ENCODE measurements at regions not wholly inside any gene's neighbourhood (a gene's known extent, or its start where the extent isn't known, plus 50 kb on each side); places are given as distances from the start of the nearest gene placed in this dataset.
"Not testable (repeated sequence)": the region's sequence is repeated elsewhere in the genome, so short reads cannot be mapped to it uniquely, and the experiment has no call there.

DNA sequence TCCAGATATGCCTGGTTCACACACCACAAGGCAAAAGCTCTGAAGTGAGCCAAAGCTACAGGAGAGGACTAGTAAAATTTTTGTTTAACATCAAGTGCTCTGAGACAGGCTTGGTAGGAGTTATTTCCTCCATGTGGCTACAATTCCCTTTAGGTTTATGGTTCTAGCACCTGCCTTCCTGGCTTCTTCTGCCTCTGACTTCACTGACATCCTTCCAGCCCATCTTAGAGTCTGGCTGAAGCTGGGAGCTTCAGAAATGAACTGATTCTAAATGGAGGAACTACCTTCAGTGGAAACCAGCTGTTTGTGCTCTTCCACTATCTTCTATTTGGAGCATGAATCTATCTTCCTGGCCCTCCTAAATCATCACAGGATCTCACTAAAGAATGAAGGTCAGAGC is 215.3 kb upstream of the FBXL7 start:
- Histone ChIP-seq H3K4me3 (no peak overlapping the region), H3K4me1 (peaks cover 0 to 5% of the 10 kb centered on the region in 2 donors), H3K27me3 (no peaks in the 10 kb centered on the region), H3K9me3 (no peaks in the 10 kb centered on the region), H3K27ac (no peak overlapping the region), H3K36me3 (no peaks in the 10 kb centered on the region)
- TF ChIP-seq, protein P1, sequence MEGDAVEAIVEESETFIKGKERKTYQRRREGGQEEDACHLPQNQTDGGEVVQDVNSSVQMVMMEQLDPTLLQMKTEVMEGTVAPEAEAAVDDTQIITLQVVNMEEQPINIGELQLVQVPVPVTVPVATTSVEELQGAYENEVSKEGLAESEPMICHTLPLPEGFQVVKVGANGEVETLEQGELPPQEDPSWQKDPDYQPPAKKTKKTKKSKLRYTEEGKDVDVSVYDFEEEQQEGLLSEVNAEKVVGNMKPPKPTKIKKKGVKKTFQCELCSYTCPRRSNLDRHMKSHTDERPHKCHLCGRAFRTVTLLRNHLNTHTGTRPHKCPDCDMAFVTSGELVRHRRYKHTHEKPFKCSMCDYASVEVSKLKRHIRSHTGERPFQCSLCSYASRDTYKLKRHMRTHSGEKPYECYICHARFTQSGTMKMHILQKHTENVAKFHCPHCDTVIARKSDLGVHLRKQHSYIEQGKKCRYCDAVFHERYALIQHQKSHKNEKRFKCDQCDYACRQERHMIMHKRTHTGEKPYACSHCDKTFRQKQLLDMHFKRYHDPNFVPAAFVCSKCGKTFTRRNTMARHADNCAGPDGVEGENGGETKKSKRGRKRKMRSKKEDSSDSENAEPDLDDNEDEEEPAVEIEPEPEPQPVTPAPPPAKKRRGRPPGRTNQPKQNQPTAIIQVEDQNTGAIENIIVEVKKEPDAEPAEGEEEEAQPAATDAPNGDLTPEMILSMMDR (IDR thresholded peaks at IDR 0.05), result no peak
- DNase-seq (ENCODE audit: low spot score), result no peak

GRCh38 chr5:15283076-15283475 is 216.9 kb upstream of the FBXL7 start:
- no peak overlapping the region for H3K27ac ChIP-seq
- no peak for DNase-seq (ENCODE audit: low spot score)
- H3K27me3 ChIP-seq, result no peaks in the 10 kb centered on the region
- H3K4me1 ChIP-seq, result peaks cover 0 to 5% of the 10 kb centered on the region in 2 donors
- H3K36me3 ChIP-seq, result no peaks in the 10 kb centered on the region
- H3K4me3 ChIP-seq, result no peak overlapping the region
- H3K9me3 ChIP-seq, result peaks cover 0 to 8% of the 10 kb centered on the region in 2 donors
- TF ChIP-seq, protein P1 (IDR thresholded peaks at IDR 0.05), result no peak

DNA sequence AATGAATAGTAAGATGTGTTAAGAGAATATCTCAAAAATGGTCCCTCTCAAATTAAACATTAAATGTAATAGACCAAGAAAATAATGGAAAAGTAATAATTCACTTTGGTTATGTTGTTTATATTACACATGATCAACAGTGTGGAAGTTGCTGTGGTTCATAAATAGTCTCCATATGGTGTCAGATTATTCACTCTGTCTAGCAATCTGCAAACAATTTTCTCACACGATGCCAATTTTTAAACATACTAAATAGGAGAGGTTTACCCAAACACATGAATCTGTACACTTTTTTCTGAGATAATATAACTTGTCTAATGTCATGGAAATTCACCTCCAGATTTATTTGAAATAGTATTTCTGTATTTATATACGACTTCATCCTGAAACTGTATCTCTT is 217.4 kb upstream of the FBXL7 start:
- H3K27ac ChIP-seq, result no peak overlapping the region
- peaks cover 0 to 8% of the 10 kb centered on the region in 2 donors for H3K9me3 ChIP-seq
- no peak for DNase-seq (ENCODE audit: low spot score)
- H3K4me3 ChIP-seq, result no peak overlapping the region
- TF ChIP-seq, protein P1 (IDR thresholded peaks at IDR 0.05), result no peak
- H3K36me3 ChIP-seq, result no peaks in the 10 kb centered on the region
- H3K27me3 ChIP-seq, result no peaks in the 10 kb centered on the region
- peaks cover 0 to 5% of the 10 kb centered on the region in 2 donors for H3K4me1 ChIP-seq

GRCh38 chr5:15271596-15271995 is 228.4 kb upstream of the FBXL7 start:
- H3K27ac ChIP-seq; DNase-seq (ENCODE audit: low spot score); H3K4me3 ChIP-seq; H3K4me1 ChIP-seq; H3K9me3 ChIP-seq; H3K36me3 ChIP-seq; H3K27me3 ChIP-seq: not testable (repeated sequence)

- no peak for DNase-seq (ENCODE audit: low spot score)
- Histone ChIP-seq H3K27me3 (no peaks in the 10 kb centered on the region), H3K36me3 (no peaks in the 10 kb centered on the region), H3K4me3 (no peak overlapping the region), H3K9me3 (peaks cover 0 to 8% of the 10 kb centered on the region in 2 donors), H3K4me1 (peaks cover 0 to 8% of the 10 kb centered on the region in 2 donors), H3K27ac (no peak overlapping the region)
- TF ChIP-seq, protein P1 (IDR thresholded peaks at IDR 0.05), result no peak
Observed at GRCh38 chr5:15267966-15268365, 232.0 kb upstream of the FBXL7 start.

- Histone ChIP-seq H3K27ac (peak overlapping the region in 1 of 2 donors; percentile 81), H3K4me3 (no peak overlapping the region), H3K4me1 (peaks cover 0 to 16% of the 10 kb centered on the region in 2 donors), H3K27me3 (no peaks in the 10 kb centered on the region), H3K9me3 (peaks cover 0 to 8% of the 10 kb centered on the region in 2 donors), H3K36me3 (no peaks in the 10 kb centered on the region)
- TF ChIP-seq, protein P1 (IDR thresholded peaks at IDR 0.05), result no peak
- DNase-seq (ENCODE audit: low spot score), result no peak
Observed at GRCh38 chr5:15266841-15267240, 233.1 kb upstream of the FBXL7 start.

All from right atrium auricular region (tissue), 2 donors.